Choroid plexus epithelial cell (primary cell): ENCODE measurements at regions not wholly inside any gene's neighbourhood (a gene's known extent, or its start where the extent isn't known, plus 50 kb on each side); places are given as distances from the start of the nearest gene placed in this dataset.
A peak's percentile ranks its signal among the peaks of the same experiment; 100 is the strongest.

ENCODE experiments used
- DNase-seq: peaks from one replicate; pipeline ENCODE4 v3.0.0-alpha.2; 2010; ENCODE audit warnings: low read depth
- H3K4me3 ChIP-seq: 2 replicates; pipeline ENCODE4 v1.5.1; 2011; ENCODE audit warnings: low read depth, mild to moderate bottlenecking, control low read depth, low read length, moderate library complexity
- TF ChIP-seq, protein P1 (sequence below): conservative IDR thresholded peaks from 2 replicates; pipeline ENCODE4 v1.5.1; 2011; ENCODE audit warnings: low read depth, mild to moderate bottlenecking, control low read depth, inconsistent platforms, low read length, moderate library complexity

DNA sequence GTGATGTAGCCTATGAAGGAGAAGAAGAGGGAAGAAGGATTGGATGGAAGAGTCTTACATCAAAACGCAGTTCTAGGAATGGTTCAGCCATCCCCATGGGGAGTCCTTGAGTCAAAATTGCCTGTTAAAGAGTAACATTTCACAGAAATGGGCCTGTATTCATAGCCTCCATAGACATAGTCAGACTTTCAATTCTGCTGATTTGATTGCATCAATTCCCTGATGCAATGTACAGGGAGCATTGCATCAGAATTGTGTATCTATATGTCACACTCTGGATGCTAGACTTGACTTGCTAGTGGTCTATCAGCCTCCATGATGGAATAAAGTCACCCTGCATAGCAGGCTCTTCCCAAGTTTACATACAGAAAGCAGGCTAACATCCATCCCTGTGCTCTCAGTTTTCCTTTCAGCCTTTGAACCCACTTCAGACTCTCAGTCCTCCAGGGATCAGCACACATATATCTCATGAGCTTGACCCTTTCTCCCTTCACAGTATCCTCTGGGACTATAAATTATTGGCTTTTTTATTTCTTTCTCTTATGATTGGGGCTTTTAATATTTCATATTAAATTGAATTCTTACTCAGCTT, 1111.7 kb upstream of the B3GALT2 start:
- peak; percentile 3 for DNase-seq
- no peak overlapping the region for H3K4me3 ChIP-seq
- TF ChIP-seq, protein P1, sequence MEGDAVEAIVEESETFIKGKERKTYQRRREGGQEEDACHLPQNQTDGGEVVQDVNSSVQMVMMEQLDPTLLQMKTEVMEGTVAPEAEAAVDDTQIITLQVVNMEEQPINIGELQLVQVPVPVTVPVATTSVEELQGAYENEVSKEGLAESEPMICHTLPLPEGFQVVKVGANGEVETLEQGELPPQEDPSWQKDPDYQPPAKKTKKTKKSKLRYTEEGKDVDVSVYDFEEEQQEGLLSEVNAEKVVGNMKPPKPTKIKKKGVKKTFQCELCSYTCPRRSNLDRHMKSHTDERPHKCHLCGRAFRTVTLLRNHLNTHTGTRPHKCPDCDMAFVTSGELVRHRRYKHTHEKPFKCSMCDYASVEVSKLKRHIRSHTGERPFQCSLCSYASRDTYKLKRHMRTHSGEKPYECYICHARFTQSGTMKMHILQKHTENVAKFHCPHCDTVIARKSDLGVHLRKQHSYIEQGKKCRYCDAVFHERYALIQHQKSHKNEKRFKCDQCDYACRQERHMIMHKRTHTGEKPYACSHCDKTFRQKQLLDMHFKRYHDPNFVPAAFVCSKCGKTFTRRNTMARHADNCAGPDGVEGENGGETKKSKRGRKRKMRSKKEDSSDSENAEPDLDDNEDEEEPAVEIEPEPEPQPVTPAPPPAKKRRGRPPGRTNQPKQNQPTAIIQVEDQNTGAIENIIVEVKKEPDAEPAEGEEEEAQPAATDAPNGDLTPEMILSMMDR, result no peak

DNA sequence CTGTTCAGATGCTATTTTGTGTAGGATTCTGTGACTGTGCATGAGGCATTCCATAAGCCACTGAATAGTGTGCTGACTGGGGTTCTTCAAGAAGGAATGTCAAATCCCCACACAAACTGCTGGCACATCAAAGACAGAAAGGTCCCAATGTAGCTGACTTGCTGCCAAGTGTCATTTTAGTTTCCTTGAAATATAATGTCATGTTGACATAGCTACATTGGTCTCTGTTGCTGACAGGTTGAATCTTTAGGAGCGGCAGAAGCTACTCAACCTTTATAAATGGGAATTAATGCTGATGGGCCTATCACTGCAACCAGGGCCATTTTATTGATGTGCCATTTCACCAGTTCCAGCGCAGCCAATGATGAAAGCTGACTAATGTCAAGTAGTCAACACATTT, 1110.7 kb upstream of the B3GALT2 start:
- TF ChIP-seq, protein P1, result no peak
- no peak overlapping the region for H3K4me3 ChIP-seq
- no peak for DNase-seq

DNA sequence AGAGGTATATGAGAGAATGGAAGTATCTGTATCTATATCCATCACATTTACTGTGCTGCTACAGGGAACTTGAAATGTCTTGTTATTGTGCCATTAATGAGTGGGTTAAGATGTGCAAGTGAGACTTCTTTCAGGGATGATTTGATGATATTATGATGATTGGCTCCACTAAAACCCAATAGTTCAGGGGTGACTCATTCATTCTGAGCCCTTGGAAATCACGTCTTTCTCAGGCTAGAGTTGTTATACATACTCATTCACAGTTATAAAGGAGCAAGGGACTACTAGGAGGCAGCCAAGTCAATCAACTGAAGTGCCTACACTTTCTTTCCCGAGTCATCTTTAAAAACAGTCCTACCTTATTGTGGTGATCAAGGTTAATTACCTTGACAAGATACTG, 1109.8 kb upstream of the B3GALT2 start:
- DNase-seq, result no peak
- TF ChIP-seq, protein P1, result no peak
- no peak overlapping the region for H3K4me3 ChIP-seq

DNA sequence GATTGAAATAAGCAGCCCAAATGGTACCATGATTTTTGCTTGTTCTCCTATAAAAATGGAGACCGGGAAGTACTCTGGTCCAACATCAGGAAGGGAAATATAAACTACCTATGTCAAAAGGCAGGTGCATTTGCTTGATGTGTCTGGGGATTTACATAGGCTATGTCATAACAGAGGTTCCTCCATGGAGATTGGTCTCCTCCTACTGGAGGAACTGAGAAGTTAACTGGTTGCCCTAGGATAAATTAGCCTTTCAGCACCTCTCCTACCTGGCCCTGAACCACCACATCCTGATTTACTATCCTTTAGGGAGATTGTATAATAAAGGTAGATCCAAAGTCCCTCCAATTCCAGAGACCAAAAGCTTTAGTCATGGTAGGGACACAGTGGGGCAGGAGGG, 1109.3 kb upstream of the B3GALT2 start:
- TF ChIP-seq, protein P1, result peak; percentile 82
- no peak overlapping the region for H3K4me3 ChIP-seq
- DNase-seq, result peak; percentile 73

DNA sequence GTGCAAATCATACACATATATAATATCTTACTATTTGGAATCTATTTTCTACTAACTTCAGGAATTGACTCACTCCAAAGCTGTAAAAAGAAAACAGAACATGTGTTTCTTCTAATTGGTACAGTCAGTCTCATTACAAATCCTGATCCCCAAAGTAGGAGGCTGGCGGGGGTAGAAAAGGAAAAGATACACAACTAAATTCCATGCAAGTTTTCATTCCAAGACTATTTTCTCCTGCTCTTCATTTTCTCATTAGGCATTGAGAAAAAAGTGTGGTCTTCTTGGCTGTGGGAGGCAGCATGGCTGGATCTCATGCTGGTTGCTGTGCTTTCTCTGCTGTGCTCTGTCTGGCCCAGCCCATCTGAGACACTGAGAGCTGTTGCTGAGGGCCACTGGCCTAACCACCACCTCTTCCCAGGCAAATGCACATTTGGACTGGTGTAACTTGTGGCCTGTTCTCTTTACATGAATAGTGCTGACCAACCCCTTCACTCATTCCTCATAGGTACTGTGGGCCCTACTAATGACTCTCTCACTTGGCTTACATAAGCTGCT, 1107.5 kb upstream of the B3GALT2 start:
- TF ChIP-seq, protein P1, result no peak

DNA sequence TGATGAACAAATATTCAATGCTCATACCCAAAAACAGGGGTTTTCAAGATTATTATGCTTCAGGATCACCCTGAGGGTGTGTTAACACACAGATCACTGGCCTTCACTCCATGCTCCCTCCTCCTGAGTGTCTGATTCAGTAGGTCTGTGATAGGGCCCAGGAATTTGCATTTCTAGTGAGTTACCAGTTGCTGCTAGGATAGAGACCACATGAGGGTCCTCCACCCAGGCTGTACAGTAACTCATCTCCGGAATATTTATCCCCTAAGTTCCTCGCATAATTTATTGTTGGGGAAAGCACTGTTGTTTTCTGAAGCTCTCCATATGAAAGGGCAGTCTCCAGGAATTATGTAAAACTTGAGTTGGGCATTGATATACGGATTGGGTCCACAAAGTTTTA, 1106.6 kb upstream of the B3GALT2 start:
- TF ChIP-seq, protein P1, result no peak
- DNase-seq, result no peak
- H3K4me3 ChIP-seq, result no peak overlapping the region

More for the DNA sequence above, 1107.5 kb upstream of the B3GALT2 start:
- no peak for DNase-seq
- no peak overlapping the region for H3K4me3 ChIP-seq
